ENCODE measurements at regions not wholly inside any gene's neighbourhood (a gene's known extent, or its start where the extent isn't known, plus 50 kb on each side); places are given as distances from the start of the nearest gene placed in this dataset.

DNA sequence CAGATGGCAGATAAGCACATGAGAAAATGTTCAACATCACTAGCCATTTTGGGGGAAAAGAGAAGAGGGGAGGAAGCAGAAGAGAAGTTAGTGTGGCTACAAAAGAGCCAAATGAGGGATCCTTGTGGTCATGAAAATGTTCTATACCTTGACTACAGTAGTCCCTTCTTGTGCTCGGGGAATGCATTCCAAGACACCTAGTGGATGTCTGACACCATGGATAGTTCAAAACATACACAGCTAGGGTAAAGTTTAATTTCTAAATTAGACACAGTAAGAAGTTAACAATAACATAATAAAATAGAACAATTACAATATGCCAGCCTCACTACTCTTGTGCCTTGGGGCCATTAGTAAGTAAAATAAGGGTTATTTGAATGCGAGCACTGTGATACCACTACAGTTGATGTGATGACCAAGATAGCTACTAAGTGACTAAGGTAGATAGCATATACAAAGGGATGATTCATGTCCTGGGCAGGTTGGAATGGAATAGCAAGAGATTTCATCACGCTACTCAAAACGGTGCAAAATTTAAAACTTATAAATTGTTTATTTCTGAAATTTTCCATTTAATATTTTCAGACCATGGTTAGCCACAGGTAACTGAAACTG, 344.1 kb downstream of the NR2F1-AS1 start:
- no peaks in the 10 kb centered on the region for H3K36me3 ChIP-seq (ENCODE audit: control insufficient read depth, insufficient read depth, low read length)
- no peak for DNase-seq (ENCODE audit: low read depth, low spot score)

DNA sequence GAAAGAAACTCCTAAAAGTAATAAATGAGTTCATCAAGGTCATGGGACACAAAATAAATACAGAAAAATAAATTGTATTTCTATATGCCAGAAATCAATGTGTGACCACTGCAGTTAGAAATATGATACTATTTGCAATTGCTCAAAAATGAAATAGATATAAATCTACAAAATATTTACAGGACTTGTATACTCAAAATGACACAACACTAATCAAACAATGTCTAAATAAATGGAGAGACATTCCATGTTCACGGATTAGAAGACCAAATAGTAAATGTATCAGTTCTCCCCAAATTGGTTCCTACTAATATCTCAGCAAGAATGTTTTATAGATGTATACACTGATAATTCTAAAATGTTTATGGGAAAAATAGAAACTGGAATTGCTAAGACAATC, 345.3 kb downstream of the NR2F1-AS1 start:
- H3K27ac ChIP-seq (ENCODE audit: low read length) = no peak overlapping the region; the same call in 1 of the 2 replicates

More for the DNA sequence above, 344.1 kb downstream of the NR2F1-AS1 start:
- Histone ChIP-seq H3K4me1 (ENCODE audit: control insufficient read depth, insufficient read depth, low read length) (no peaks in the 10 kb centered on the region), H3K4me3 (ENCODE audit: low read depth in 2 of 2, low read length in 2 of 2) (no peak overlapping the region), H3K9me3 (ENCODE audit: control insufficient read depth, insufficient read depth, low read depth, low read length) (no peaks in the 10 kb centered on the region), H3K27ac (ENCODE audit: low read length) (no peak overlapping the region), H3K27me3 (ENCODE audit: control insufficient read depth, insufficient read depth, low read length) (no peaks in the 10 kb centered on the region)
- BruUV-seq (replicated peaks) = no TSS peak
- no peak for ATAC-seq
- intact Hi-C loops (cut with micrococcal nuclease; ENCODE audit: unreplicated experiment) = no loop called here
- POLR2A ChIA-PET = interaction anchor here (0.6 kb wide), 1 partner anchor 14 kb away, joined by 7 read pairs; no protein-coding TSS in a partner anchor
- CTCF ChIA-PET = no interaction called here
- no peak for TF ChIP-seq SIN3A (IDR thresholded peaks at IDR 0.05; ENCODE audit: borderline replicate concordance, insufficient read depth, low read depth, low read length)
- TF ChIP-seq, protein P1, sequence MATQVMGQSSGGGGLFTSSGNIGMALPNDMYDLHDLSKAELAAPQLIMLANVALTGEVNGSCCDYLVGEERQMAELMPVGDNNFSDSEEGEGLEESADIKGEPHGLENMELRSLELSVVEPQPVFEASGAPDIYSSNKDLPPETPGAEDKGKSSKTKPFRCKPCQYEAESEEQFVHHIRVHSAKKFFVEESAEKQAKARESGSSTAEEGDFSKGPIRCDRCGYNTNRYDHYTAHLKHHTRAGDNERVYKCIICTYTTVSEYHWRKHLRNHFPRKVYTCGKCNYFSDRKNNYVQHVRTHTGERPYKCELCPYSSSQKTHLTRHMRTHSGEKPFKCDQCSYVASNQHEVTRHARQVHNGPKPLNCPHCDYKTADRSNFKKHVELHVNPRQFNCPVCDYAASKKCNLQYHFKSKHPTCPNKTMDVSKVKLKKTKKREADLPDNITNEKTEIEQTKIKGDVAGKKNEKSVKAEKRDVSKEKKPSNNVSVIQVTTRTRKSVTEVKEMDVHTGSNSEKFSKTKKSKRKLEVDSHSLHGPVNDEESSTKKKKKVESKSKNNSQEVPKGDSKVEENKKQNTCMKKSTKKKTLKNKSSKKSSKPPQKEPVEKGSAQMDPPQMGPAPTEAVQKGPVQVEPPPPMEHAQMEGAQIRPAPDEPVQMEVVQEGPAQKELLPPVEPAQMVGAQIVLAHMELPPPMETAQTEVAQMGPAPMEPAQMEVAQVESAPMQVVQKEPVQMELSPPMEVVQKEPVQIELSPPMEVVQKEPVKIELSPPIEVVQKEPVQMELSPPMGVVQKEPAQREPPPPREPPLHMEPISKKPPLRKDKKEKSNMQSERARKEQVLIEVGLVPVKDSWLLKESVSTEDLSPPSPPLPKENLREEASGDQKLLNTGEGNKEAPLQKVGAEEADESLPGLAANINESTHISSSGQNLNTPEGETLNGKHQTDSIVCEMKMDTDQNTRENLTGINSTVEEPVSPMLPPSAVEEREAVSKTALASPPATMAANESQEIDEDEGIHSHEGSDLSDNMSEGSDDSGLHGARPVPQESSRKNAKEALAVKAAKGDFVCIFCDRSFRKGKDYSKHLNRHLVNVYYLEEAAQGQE (IDR thresholded peaks at IDR 0.05; ENCODE audit: insufficient read depth in 1 of 2, low read depth in 2 of 2, low read length in 1 of 2) = no peak
- in situ Hi-C loops (cut with HindIII; ENCODE audit: low pct_unique_long_range_greater_than_20kb, low sequenced_read_pairs) = no loop called here

More for the DNA sequence above, 345.3 kb downstream of the NR2F1-AS1 start:
- ChIA-PET POLR2A (no interaction called here), CTCF (no interaction called here)
- ATAC-seq = no peak
- H3K9me3 ChIP-seq (ENCODE audit: control insufficient read depth, insufficient read depth, low read depth, low read length) = no peaks in the 10 kb centered on the region
- H3K36me3 ChIP-seq (ENCODE audit: control insufficient read depth, insufficient read depth, low read length) = no peaks in the 10 kb centered on the region
- intact Hi-C loops (cut with micrococcal nuclease; ENCODE audit: unreplicated experiment) = no loop called here
- H3K4me1 ChIP-seq (ENCODE audit: control insufficient read depth, insufficient read depth, low read length) = no peaks in the 10 kb centered on the region
- H3K4me3 ChIP-seq (ENCODE audit: low read depth in 2 of 2, low read length in 2 of 2) = no peak overlapping the region
- no TSS peak for BruUV-seq (replicated peaks)
- TF ChIP-seq, protein P2, sequence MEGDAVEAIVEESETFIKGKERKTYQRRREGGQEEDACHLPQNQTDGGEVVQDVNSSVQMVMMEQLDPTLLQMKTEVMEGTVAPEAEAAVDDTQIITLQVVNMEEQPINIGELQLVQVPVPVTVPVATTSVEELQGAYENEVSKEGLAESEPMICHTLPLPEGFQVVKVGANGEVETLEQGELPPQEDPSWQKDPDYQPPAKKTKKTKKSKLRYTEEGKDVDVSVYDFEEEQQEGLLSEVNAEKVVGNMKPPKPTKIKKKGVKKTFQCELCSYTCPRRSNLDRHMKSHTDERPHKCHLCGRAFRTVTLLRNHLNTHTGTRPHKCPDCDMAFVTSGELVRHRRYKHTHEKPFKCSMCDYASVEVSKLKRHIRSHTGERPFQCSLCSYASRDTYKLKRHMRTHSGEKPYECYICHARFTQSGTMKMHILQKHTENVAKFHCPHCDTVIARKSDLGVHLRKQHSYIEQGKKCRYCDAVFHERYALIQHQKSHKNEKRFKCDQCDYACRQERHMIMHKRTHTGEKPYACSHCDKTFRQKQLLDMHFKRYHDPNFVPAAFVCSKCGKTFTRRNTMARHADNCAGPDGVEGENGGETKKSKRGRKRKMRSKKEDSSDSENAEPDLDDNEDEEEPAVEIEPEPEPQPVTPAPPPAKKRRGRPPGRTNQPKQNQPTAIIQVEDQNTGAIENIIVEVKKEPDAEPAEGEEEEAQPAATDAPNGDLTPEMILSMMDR (IDR thresholded peaks at IDR 0.05) = no peak
- TF ChIP-seq SIN3A (IDR thresholded peaks at IDR 0.05; ENCODE audit: borderline replicate concordance, insufficient read depth, low read depth, low read length) (no peak), POLR2AphosphoS5 (IDR thresholded peaks at IDR 0.05; ENCODE audit: low read depth, low read length) (no peak), TCF7L2 (IDR thresholded peaks at IDR 0.05; ENCODE audit: low read depth, low read length) (no peak)
- TF ChIP-seq, protein P1 (IDR thresholded peaks at IDR 0.05; ENCODE audit: insufficient read depth in 1 of 2, low read depth in 2 of 2, low read length in 1 of 2) = no peak
- DNase-seq (ENCODE audit: low read depth, low spot score) = no peak
- in situ Hi-C loops (cut with HindIII; ENCODE audit: low pct_unique_long_range_greater_than_20kb, low sequenced_read_pairs) = no loop called here
- no peaks in the 10 kb centered on the region for H3K27me3 ChIP-seq (ENCODE audit: control insufficient read depth, insufficient read depth, low read length)
